ENCODE measurements at regions not wholly inside any gene's neighbourhood (a gene's known extent, or its start where the extent isn't known, plus 50 kb on each side); places are given as distances from the start of the nearest gene placed in this dataset.
A peak's percentile ranks its signal among the peaks of the same experiment; 100 is the strongest.
"Not testable (repeated sequence)": the region's sequence is repeated elsewhere in the genome, so short reads cannot be mapped to it uniquely, and the experiment has no call there.

- H3K27ac Mint-ChIP-seq: no peak overlapping the region
- DNase-seq: no peak
- H3K36me3 Mint-ChIP-seq: no peaks in the 10 kb centered on the region
- no peaks in the 10 kb centered on the region for H3K9me3 Mint-ChIP-seq
- intact Hi-C loops (cut with micrococcal nuclease): no loop called here
- H3K4me1 Mint-ChIP-seq (ENCODE audit: low read depth): peaks cover 2% of the 10 kb centered on the region
- H3K4me3 Mint-ChIP-seq: no peak overlapping the region
- ChIA-PET POLR2A (no interaction called here), CTCF (interaction anchor here (1.2 kb wide), 1 partner anchor 16 kb away, joined by 3 read pairs; no protein-coding TSS in a partner anchor)
- H3K27me3 Mint-ChIP-seq: peaks cover 15% of the 10 kb centered on the region
Measured at GRCh38 chr17:77527409-77527808, 386.6 kb downstream of the SEC14L1 start.

GRCh38 chr17:77527836-77528505 lies 387.2 kb downstream of the SEC14L1 start:
- no peak for DNase-seq
- Mint-ChIP-seq H3K27ac (no peak overlapping the region), H3K9me3 (no peaks in the 10 kb centered on the region), H3K4me3 (no peak overlapping the region), H3K36me3 (no peaks in the 10 kb centered on the region), H3K4me1 (ENCODE audit: low read depth) (peaks cover 2% of the 10 kb centered on the region), H3K27me3 (peaks cover 15% of the 10 kb centered on the region)
- intact Hi-C loops (cut with micrococcal nuclease): no loop called here
- ChIA-PET CTCF (interaction anchor here (0.7 to 1.7 kb wide), 6 partner anchors 9 to 310 kb away, joined by 3 to 4 read pairs (median 4); no protein-coding TSS in a partner anchor), POLR2A (no interaction called here)

GRCh38 chr17:77528516-77529327 lies 388.0 kb downstream of the SEC14L1 start:
- POLR2A ChIA-PET: no interaction called here
- Mint-ChIP-seq H3K27ac (no peak overlapping the region), H3K27me3 (peaks cover 15% of the 10 kb centered on the region), H3K9me3 (no peaks in the 10 kb centered on the region), H3K4me3 (peak overlapping the region; percentile 41), H3K36me3 (no peaks in the 10 kb centered on the region), H3K4me1 (ENCODE audit: low read depth) (peaks cover 2% of the 10 kb centered on the region)
- peak; percentile 51 for DNase-seq
- intact Hi-C loops (cut with micrococcal nuclease): no loop called here
- CTCF ChIA-PET: interaction anchor here (0.7 to 1.7 kb wide), 6 partner anchors 10 to 310 kb away, joined by 3 to 4 read pairs (median 4); no protein-coding TSS in a partner anchor

- CTCF ChIA-PET: interaction anchor here (1.2 to 1.7 kb wide), 3 partner anchors 10 to 163 kb away, joined by 4 read pairs; no protein-coding TSS in a partner anchor
- intact Hi-C loops (cut with micrococcal nuclease): no loop called here
- no peak for DNase-seq
- H3K36me3 Mint-ChIP-seq: no peaks in the 10 kb centered on the region
- peaks cover 2% of the 10 kb centered on the region for H3K4me1 Mint-ChIP-seq (ENCODE audit: low read depth)
- H3K27ac Mint-ChIP-seq: no peak overlapping the region
- H3K9me3 Mint-ChIP-seq: peaks cover 5% of the 10 kb centered on the region
- peak overlapping the region; percentile 41 for H3K4me3 Mint-ChIP-seq
- POLR2A ChIA-PET: no interaction called here
- H3K27me3 Mint-ChIP-seq: peaks cover 15% of the 10 kb centered on the region
Measured at GRCh38 chr17:77529328-77529650, 388.5 kb downstream of the SEC14L1 start.

- no peaks in the 10 kb centered on the region for H3K36me3 Mint-ChIP-seq
- peaks cover 3% of the 10 kb centered on the region for H3K4me1 Mint-ChIP-seq (ENCODE audit: low read depth)
- POLR2A ChIA-PET: no interaction called here
- H3K9me3 Mint-ChIP-seq: peaks cover 11% of the 10 kb centered on the region
- no peak overlapping the region for H3K27ac Mint-ChIP-seq
- H3K4me3 Mint-ChIP-seq: no peak overlapping the region
- peaks cover 15% of the 10 kb centered on the region for H3K27me3 Mint-ChIP-seq
- DNase-seq: no peak
- intact Hi-C loops (cut with micrococcal nuclease): no loop called here
- CTCF ChIA-PET: no interaction called here
Measured at GRCh38 chr17:77530591-77530990, 389.8 kb downstream of the SEC14L1 start.

- intact Hi-C loops (cut with micrococcal nuclease): no loop called here
- Mint-ChIP-seq H3K27ac (no peak overlapping the region), H3K27me3 (peaks cover 17% of the 10 kb centered on the region), H3K4me1 (ENCODE audit: low read depth) (peaks cover 7% of the 10 kb centered on the region), H3K4me3 (no peak overlapping the region), H3K36me3 (no peaks in the 10 kb centered on the region), H3K9me3 (peaks cover 11% of the 10 kb centered on the region)
- no peak for DNase-seq
- ChIA-PET POLR2A (no interaction called here), CTCF (no interaction called here)
Measured at GRCh38 chr17:77531002-77531401, 390.2 kb downstream of the SEC14L1 start.

- intact Hi-C loops (cut with micrococcal nuclease): no loop called here
- Mint-ChIP-seq H3K9me3 (peaks cover 11% of the 10 kb centered on the region), H3K27ac (no peak overlapping the region), H3K4me3 (no peak overlapping the region), H3K4me1 (ENCODE audit: low read depth) (peaks cover 9% of the 10 kb centered on the region), H3K36me3 (no peaks in the 10 kb centered on the region), H3K27me3 (peaks cover 19% of the 10 kb centered on the region)
- CTCF ChIA-PET: interaction anchor here (1.2 kb wide), 1 partner anchor 487 kb away, joined by 3 read pairs; no protein-coding TSS in a partner anchor
- POLR2A ChIA-PET: no interaction called here
- no peak for DNase-seq
Measured at GRCh38 chr17:77531641-77532040, 390.9 kb downstream of the SEC14L1 start.

GRCh38 chr17:77533697-77534096 lies 392.9 kb downstream of the SEC14L1 start:
- CTCF ChIA-PET: interaction anchor here (1.7 kb wide), 1 partner anchor 9 kb away, joined by 4 read pairs; no protein-coding TSS in a partner anchor
- POLR2A ChIA-PET: not testable (repeated sequence)

GRCh38 chr17:77534137-77534536 lies 393.4 kb downstream of the SEC14L1 start:
- ChIA-PET POLR2A (no interaction called here), CTCF (interaction anchor here (1.7 kb wide), 1 partner anchor 9 kb away, joined by 4 read pairs; no protein-coding TSS in a partner anchor)
- Mint-ChIP-seq H3K4me3 (no peak overlapping the region), H3K36me3 (no peaks in the 10 kb centered on the region), H3K9me3 (peaks cover 11% of the 10 kb centered on the region), H3K27ac (no peak overlapping the region), H3K4me1 (ENCODE audit: low read depth) (peaks cover 7% of the 10 kb centered on the region), H3K27me3 (peaks cover 12% of the 10 kb centered on the region)
- intact Hi-C loops (cut with micrococcal nuclease): no loop called here
- DNase-seq: no peak

More at GRCh38 chr17:77533697-77534096, 392.9 kb downstream of the SEC14L1 start:
- DNase-seq; H3K4me1 Mint-ChIP-seq (ENCODE audit: low read depth); H3K4me3 Mint-ChIP-seq; H3K36me3 Mint-ChIP-seq; intact Hi-C loops (cut with micrococcal nuclease); H3K27ac Mint-ChIP-seq: not testable (repeated sequence)
- Mint-ChIP-seq H3K27me3 (peaks cover 15% of the 10 kb centered on the region), H3K9me3 (peaks cover 11% of the 10 kb centered on the region)

- Mint-ChIP-seq H3K9me3 (peaks cover 11% of the 10 kb centered on the region), H3K36me3 (no peaks in the 10 kb centered on the region), H3K4me1 (ENCODE audit: low read depth) (peaks cover 7% of the 10 kb centered on the region), H3K27ac (no peak overlapping the region), H3K4me3 (no peak overlapping the region), H3K27me3 (peaks cover 11% of the 10 kb centered on the region)
- no peak for DNase-seq
- CTCF ChIA-PET: no interaction called here
- intact Hi-C loops (cut with micrococcal nuclease): no loop called here
- POLR2A ChIA-PET: no interaction called here
Measured at GRCh38 chr17:77535435-77535834, 394.7 kb downstream of the SEC14L1 start.

- POLR2A ChIA-PET: no interaction called here
- Mint-ChIP-seq H3K36me3 (no peaks in the 10 kb centered on the region), H3K4me1 (ENCODE audit: low read depth) (peaks cover 7% of the 10 kb centered on the region), H3K4me3 (peak overlapping the region; percentile 12), H3K27me3 (peaks cover 11% of the 10 kb centered on the region), H3K9me3 (peaks cover 11% of the 10 kb centered on the region), H3K27ac (no peak overlapping the region)
- DNase-seq: peak; percentile 26
- CTCF ChIA-PET: no interaction called here
- intact Hi-C loops (cut with micrococcal nuclease): no loop called here
Measured at GRCh38 chr17:77535892-77536291, 395.1 kb downstream of the SEC14L1 start.

GRCh38 chr17:77537566-77537965 lies 396.8 kb downstream of the SEC14L1 start:
- H3K27me3 Mint-ChIP-seq: peaks cover 15% of the 10 kb centered on the region
- POLR2A ChIA-PET: no interaction called here

More at GRCh38 chr17:77537566-77537965, 396.8 kb downstream of the SEC14L1 start:
- Mint-ChIP-seq H3K36me3 (no peaks in the 10 kb centered on the region), H3K4me1 (ENCODE audit: low read depth) (peaks cover 7% of the 10 kb centered on the region), H3K27ac (no peak overlapping the region), H3K4me3 (no peak overlapping the region), H3K9me3 (peaks cover 11% of the 10 kb centered on the region)
- intact Hi-C loops (cut with micrococcal nuclease): no loop called here
- no peak for DNase-seq
- CTCF ChIA-PET: interaction anchor here (1.0 to 2.0 kb wide), 2 partner anchors 137 to 476 kb away, joined by 3 to 6 read pairs; no protein-coding TSS in a partner anchor
